A673 (cell line): ENCODE measurements at regions not wholly inside any gene's neighbourhood (a gene's known extent, or its start where the extent isn't known, plus 50 kb on each side); places are given as distances from the start of the nearest gene placed in this dataset.

ENCODE experiments used
- BruUV-seq: library from RNA; stranded (reverse); fragments of 400-500 nt; replicated peaks from 2 replicates; lab custom pipeline; 2021; lab: Mats Ljungman, UMichigan
- CTCF ChIA-PET: fragments of 300-600 bp; sonication (Branson Sonifier 250); formaldehyde crosslinking; loops from one replicate; lab custom pipeline; 2022; ENCODE audit warnings: antibody characterized with exemption; lab: Charles Lee
- POLR2A ChIA-PET: fragments of 300-600 bp; sonication (Branson Sonifier 250); formaldehyde crosslinking; loops from one replicate; lab custom pipeline; 2022; ENCODE audit warnings: antibody characterized with exemption; ENCODE audit not compliant: low non-redundant PET; lab: Charles Lee
- DNase-seq: peaks from one replicate; pipeline ENCODE4 v3.0.0-alpha.2; 2015; ENCODE audit warnings: low spot score
- H3K27ac ChIP-seq: fragments of 200-600 bp; sonication (generic); 2 replicates; pipeline ENCODE4 v1.5.1; 2016; ENCODE audit warnings: mixed run types, low read depth, mild to moderate bottlenecking, mixed read lengths, antibody characterized with exemption, low read length; ENCODE audit not compliant: poor library complexity, severe bottlenecking
- H3K27me3 ChIP-seq: fragments of 200-600 bp; sonication (generic); replicated peaks from 2 replicates; pipeline ENCODE4 v1.6.1; 2017; ENCODE audit warnings: mixed run types, low read depth, mild to moderate bottlenecking, mixed read lengths, antibody characterized with exemption, low read length; ENCODE audit not compliant: insufficient read depth, poor library complexity
- H3K36me3 ChIP-seq: fragments of 200-600 bp; sonication (generic); 2 replicates; pipeline ENCODE4 v1.6.1; 2016; ENCODE audit warnings: mixed run types, mild to moderate bottlenecking, mixed read lengths, antibody characterized with exemption, low read length; ENCODE audit not compliant: insufficient read depth, poor library complexity, severe bottlenecking
- H3K4me1 ChIP-seq: fragments of 200-600 bp; sonication (generic); 2 replicates; pipeline ENCODE4 v1.6.1; 2017; ENCODE audit warnings: mixed run types, mild to moderate bottlenecking, mixed read lengths, antibody characterized with exemption, low read length; ENCODE audit not compliant: insufficient read depth, poor library complexity, severe bottlenecking
- H3K4me3 ChIP-seq: fragments of 200-600 bp; sonication (generic); 2 replicates; pipeline ENCODE4 v1.5.1; 2016; ENCODE audit warnings: low read depth, mixed run types, mild to moderate bottlenecking, mixed read lengths, low read length; ENCODE audit not compliant: poor library complexity, severe bottlenecking
- H3K9me3 ChIP-seq: fragments of 200-600 bp; sonication (generic); 2 replicates; pipeline ENCODE4 v1.6.1; 2016; ENCODE audit warnings: mixed run types, low read depth, mild to moderate bottlenecking, mixed read lengths, antibody characterized with exemption, low read length; ENCODE audit not compliant: poor library complexity, severe bottlenecking
- CTCF ChIP-seq: fragments of 300-800, 200-600 bp; sonication (generic); conservative IDR thresholded peaks from 2 replicates; pipeline ENCODE4 v1.5.1; 2017; ENCODE audit warnings: low read depth, mild to moderate bottlenecking, antibody characterized with exemption, low read length, moderate library complexity, mixed read lengths
- EZH2 ChIP-seq: fragments of 200-600 bp; sonication (generic); IDR thresholded peaks from 2 replicates; pipeline ENCODE4 v1.6.1; 2017; ENCODE audit warnings: borderline replicate concordance, low read depth, mild to moderate bottlenecking, mixed read lengths, antibody characterized with exemption, low read length; ENCODE audit not compliant: poor library complexity, severe bottlenecking
- intact Hi-C: fragments of 100-400 bp; cut with micrococcal nuclease; formaldehyde crosslinking; loops from one replicate; pipeline ENCODE4 v1.10.0; 2022; ENCODE audit not compliant: unreplicated experiment

- H3K9me3 ChIP-seq = no peaks in the 10 kb centered on the region
- no peak for DNase-seq
- H3K4me3 ChIP-seq = no peak overlapping the region
- TF ChIP-seq CTCF (no peak), EZH2 (no peak)
- ChIA-PET POLR2A (no interaction called here), CTCF (no interaction called here)
- H3K27ac ChIP-seq = no peak overlapping the region
- no peaks in the 10 kb centered on the region for H3K36me3 ChIP-seq
- no TSS peak for BruUV-seq
- H3K27me3 ChIP-seq = no peaks in the 10 kb centered on the region
- intact Hi-C loops = no loop called here
- peaks cover 6% of the 10 kb centered on the region for H3K4me1 ChIP-seq
Observed at GRCh38 chr5:125277494-125278154, 531.2 kb upstream of the ZNF608 start.

GRCh38 chr5:125278711-125279110, 532.3 kb upstream of the ZNF608 start:
- Histone ChIP-seq H3K27me3 (no peaks in the 10 kb centered on the region), H3K36me3 (no peaks in the 10 kb centered on the region), H3K4me3 (no peak overlapping the region), H3K27ac (no peak overlapping the region), H3K9me3 (no peaks in the 10 kb centered on the region), H3K4me1 (peaks cover 6% of the 10 kb centered on the region)
- TF ChIP-seq CTCF (no peak), EZH2 (no peak)
- ChIA-PET POLR2A (no interaction called here), CTCF (no interaction called here)
- intact Hi-C loops = no loop called here
- DNase-seq = no peak
- BruUV-seq = no TSS peak

GRCh38 chr5:125281667-125282066, 535.2 kb upstream of the ZNF608 start:
- TF ChIP-seq CTCF (no peak), EZH2 (no peak)
- Histone ChIP-seq H3K4me3 (no peak overlapping the region), H3K9me3 (no peaks in the 10 kb centered on the region), H3K4me1 (no peaks in the 10 kb centered on the region), H3K27ac (no peak overlapping the region), H3K36me3 (no peaks in the 10 kb centered on the region), H3K27me3 (no peaks in the 10 kb centered on the region)
- no peak for DNase-seq
- intact Hi-C loops = no loop called here
- no TSS peak for BruUV-seq
- ChIA-PET CTCF (no interaction called here), POLR2A (no interaction called here)
